VCaP (cell line): ENCODE measurements at regions not wholly inside any gene's neighbourhood (a gene's known extent, or its start where the extent isn't known, plus 50 kb on each side); places are given as distances from the start of the nearest gene placed in this dataset.
"Not testable (repeated sequence)": the region's sequence is repeated elsewhere in the genome, so short reads cannot be mapped to it uniquely, and the experiment has no call there.

ENCODE experiments used
- H3K27ac ChIP-seq: fragments of 450-650 bp; 2 replicates; pipeline ENCODE4 v1.5.1; 2017
- TF ChIP-seq, protein P1 (sequence below): fragments of 450-650 bp; conservative IDR thresholded peaks from 2 replicates; pipeline ENCODE4 v1.5.1; 2017; ENCODE audit warnings: mild to moderate bottlenecking, moderate library complexity

DNA sequence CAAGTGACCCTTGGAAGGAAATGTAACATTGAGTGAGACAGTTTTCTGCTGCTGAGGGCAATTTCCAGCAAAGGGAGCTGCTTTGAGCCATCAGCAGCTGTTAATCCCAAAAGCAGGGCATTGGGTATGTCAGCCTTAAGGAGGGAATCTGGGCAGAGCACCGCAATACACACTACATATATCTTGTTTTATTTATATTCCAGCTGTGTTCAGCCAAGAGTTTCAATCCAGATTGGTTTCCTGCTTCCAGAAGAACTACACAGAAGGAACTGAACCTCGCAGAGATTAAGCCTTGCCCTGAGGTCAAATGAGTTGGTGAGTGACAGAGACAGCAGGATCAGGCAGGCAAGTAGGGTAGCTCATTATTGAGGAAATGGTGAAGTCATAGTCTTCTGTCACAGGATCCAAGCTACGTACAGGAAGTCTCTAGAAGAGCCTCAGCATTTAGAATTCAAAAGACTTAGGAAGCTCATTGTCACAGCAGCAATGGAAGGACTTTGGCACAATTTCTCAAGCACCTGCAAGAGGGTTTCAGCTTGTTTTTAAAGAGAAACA is 109.9 kb upstream of the HEY2 start:
- TF ChIP-seq, protein P1, sequence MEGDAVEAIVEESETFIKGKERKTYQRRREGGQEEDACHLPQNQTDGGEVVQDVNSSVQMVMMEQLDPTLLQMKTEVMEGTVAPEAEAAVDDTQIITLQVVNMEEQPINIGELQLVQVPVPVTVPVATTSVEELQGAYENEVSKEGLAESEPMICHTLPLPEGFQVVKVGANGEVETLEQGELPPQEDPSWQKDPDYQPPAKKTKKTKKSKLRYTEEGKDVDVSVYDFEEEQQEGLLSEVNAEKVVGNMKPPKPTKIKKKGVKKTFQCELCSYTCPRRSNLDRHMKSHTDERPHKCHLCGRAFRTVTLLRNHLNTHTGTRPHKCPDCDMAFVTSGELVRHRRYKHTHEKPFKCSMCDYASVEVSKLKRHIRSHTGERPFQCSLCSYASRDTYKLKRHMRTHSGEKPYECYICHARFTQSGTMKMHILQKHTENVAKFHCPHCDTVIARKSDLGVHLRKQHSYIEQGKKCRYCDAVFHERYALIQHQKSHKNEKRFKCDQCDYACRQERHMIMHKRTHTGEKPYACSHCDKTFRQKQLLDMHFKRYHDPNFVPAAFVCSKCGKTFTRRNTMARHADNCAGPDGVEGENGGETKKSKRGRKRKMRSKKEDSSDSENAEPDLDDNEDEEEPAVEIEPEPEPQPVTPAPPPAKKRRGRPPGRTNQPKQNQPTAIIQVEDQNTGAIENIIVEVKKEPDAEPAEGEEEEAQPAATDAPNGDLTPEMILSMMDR = no peak
- H3K27ac ChIP-seq = no peak overlapping the region

- TF ChIP-seq, protein P1 = no peak
- H3K27ac ChIP-seq = no peak overlapping the region
Observed at GRCh38 chr6:125640441-125641150, 108.8 kb upstream of the HEY2 start.

- not testable (repeated sequence) for H3K27ac ChIP-seq
Observed at GRCh38 chr6:125643967-125644661, 105.3 kb upstream of the HEY2 start.

GRCh38 chr6:125647391-125647790 is 102.0 kb upstream of the HEY2 start:
- no peak overlapping the region for H3K27ac ChIP-seq
- TF ChIP-seq, protein P1 = no peak

DNA sequence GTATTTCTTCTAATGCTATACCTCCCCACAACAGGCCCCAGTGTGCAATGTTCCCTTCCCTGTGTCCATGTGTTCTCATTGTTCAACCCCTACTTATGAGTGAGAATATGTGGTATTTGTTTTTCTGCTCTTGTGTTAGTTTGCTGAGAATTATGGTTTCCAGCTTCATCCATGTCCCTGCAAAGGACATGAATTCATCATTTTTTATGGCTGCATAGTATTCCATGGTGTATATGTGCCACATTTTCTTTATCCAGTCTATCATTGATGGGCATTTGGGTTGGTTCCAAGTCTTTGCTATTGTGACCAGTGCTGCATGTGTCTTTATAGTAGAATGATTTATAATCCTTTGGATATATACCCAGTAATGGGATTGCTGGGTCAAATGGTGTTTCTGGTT is 95.7 kb upstream of the HEY2 start:
- not testable (repeated sequence) for H3K27ac ChIP-seq

DNA sequence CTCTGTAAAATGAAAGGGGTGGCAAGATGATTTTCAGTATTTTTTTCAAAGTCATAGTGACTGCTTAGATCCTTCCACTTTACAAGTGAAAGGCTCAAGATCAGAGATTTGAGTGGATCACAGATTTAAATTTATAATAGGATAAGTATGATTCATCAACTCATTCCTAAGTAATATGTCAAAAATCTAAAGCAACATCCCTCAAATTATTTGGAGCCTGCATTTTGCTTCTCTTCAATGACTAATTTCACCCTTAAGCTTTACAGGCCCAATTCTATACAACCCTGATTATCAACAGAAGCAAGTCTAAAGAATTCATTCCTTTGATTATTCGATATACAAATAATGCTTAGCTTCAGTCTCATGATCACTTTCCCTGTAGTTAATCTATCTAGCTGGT is 93.9 kb upstream of the HEY2 start:
- TF ChIP-seq, protein P1 = no peak
- H3K27ac ChIP-seq = no peak overlapping the region

DNA sequence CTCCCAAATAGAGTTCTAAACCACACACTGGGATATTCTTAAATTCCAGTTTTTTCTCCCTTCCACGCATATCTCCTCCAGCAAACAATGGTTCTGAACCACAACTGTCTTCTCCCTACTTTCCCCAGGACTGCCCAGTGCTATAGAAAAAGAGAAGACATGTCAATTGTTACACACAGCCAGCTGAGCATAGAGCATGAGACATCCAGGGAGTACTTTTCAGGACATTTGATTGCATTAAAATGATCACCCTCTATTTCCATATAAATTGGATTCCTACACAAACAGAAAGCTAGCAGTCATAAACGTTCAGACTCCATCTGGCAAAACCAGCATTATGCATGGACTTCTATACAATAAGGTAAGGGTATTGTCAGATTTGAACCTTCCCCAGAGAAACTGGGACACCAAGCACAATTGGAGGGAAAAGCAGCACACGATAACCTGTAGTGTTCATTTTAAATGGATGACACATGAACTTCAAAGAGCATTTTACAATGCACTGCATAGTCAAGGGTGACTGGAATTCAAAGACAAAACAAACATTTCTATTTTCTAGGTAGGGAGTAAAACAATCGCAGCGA is 93.1 kb upstream of the HEY2 start:
- TF ChIP-seq, protein P1 = no peak
- no peak overlapping the region for H3K27ac ChIP-seq

DNA sequence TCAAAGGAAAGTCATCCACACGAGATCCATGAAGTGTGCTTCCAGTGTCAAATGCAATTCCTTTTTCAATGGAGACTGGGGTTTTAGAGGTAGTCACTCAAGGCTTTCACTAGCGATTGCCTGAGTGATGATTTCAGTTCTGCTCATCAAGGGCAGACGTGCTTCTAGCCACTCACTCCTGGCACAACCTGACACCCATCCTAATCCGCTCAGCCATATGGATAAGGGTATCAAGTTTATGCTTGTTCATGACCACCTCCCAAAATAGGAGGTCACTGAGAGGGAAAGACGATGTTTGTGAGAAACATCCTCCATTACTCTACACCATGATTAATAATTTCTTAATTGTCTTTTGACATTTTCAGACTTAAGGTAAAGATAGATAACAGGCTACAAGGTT is 91.3 kb upstream of the HEY2 start:
- no peak overlapping the region for H3K27ac ChIP-seq
- TF ChIP-seq, protein P1 = no peak
